CD4-positive, alpha-beta T cell (primary cell): ENCODE measurements at regions not wholly inside any gene's neighbourhood (a gene's known extent, or its start where the extent isn't known, plus 50 kb on each side); places are given as distances from the start of the nearest gene placed in this dataset.

ENCODE experiments used
- ATAC-seq: fragments of 200-7000 bp; cut with Tn5 transposase; one replicate; pipeline ENCODE4 v1.10.0; 2022; ENCODE audit warnings: mild to moderate bottlenecking; ENCODE audit not compliant: poor library complexity
- CTCF ChIA-PET: fragments of 350-600 bp; sonication (Branson Sonifier 250); formaldehyde crosslinking; loops from one replicate; lab custom pipeline; 2021; ENCODE audit warnings: antibody characterized with exemption, inconsistent platforms; lab: Charles Lee
- POLR2A ChIA-PET: fragments of 350-600 bp; sonication (Branson Sonifier 250); formaldehyde crosslinking; loops from one replicate; lab custom pipeline; 2021; ENCODE audit warnings: antibody characterized with exemption, inconsistent platforms; lab: Charles Lee
- DNase-seq, 14 experiments: peaks; one replicate each; pipeline ENCODE4 v3.0.0-alpha.2; 2013 to 2020; ENCODE audit warnings: mixed read lengths in 2 of 14
- H3K27ac ChIP-seq, 2 donors: one replicate each; pipeline versions ENCODE4 v1.5.1 to v1.7.0; 2013; ENCODE audit warnings: low read length in 2 of 2, low read depth in 1 of 2, mild to moderate bottlenecking in 1 of 2
- H3K27me3 ChIP-seq, 2 experiments: 1 replicate in 1 of 2; 2 replicates in 1 of 2; pipeline versions ENCODE4 v1.6.1 to v1.7.0; 2013; ENCODE audit warnings: low read length in 2 of 2, control low read depth in 1 of 2, mild to moderate bottlenecking in 1 of 2, moderate library complexity in 1 of 2; ENCODE audit not compliant: insufficient read depth in 2 of 2, control insufficient read depth in 1 of 2
- H3K36me3 ChIP-seq: one replicate; pipeline ENCODE4 v1.6.1; 2013; ENCODE audit warnings: low read length, control low read depth; ENCODE audit not compliant: insufficient read depth
- H3K4me1 ChIP-seq: one replicate; pipeline ENCODE4 v1.6.1; 2013; ENCODE audit warnings: low read length, control low read depth; ENCODE audit not compliant: insufficient read depth
- H3K4me3 ChIP-seq: one replicate; pipeline ENCODE4 v1.5.1; 2013; ENCODE audit warnings: mild to moderate bottlenecking, low read length, moderate library complexity
- H3K9me3 ChIP-seq, 2 experiments: 1 replicate in 1 of 2; 2 replicates in 1 of 2; pipeline versions ENCODE4 v1.6.1 to v1.7.0; 2013; ENCODE audit warnings: low read length in 2 of 2, mild to moderate bottlenecking in 2 of 2, control low read depth in 1 of 2, moderate library complexity in 1 of 2; ENCODE audit not compliant: control insufficient read depth in 1 of 2, insufficient read depth in 1 of 2
- H3K27ac Mint-ChIP-seq: one replicate; pipeline ENCODE4 v1.8.0; 2020; ENCODE audit warnings: mixed read lengths
- H3K27me3 Mint-ChIP-seq: one replicate; pipeline ENCODE4 v1.8.0; 2021; ENCODE audit warnings: mixed read lengths
- H3K36me3 Mint-ChIP-seq: one replicate; pipeline ENCODE4 v1.8.0; 2021; ENCODE audit warnings: low read depth, mixed read lengths
- H3K4me1 Mint-ChIP-seq: one replicate; pipeline ENCODE4 v1.8.0; 2021; ENCODE audit warnings: low read depth, mixed read lengths
- H3K4me3 Mint-ChIP-seq: one replicate; pipeline ENCODE4 v1.8.0; 2020; ENCODE audit warnings: mild to moderate bottlenecking, mixed read lengths
- H3K9me3 Mint-ChIP-seq: one replicate; pipeline ENCODE4 v1.8.0; 2020; ENCODE audit warnings: mixed read lengths
- intact Hi-C, 2 experiments: fragments of 100-400 bp; cut with DNase I in 1 of 2; cut with micrococcal nuclease in 1 of 2; formaldehyde crosslinking; loops; one replicate each; pipeline versions ENCODE4 v1.15.1 to v1.9.0; 2023 to 2025; cut with DNase I, micrococcal nuclease
- TF ChIP-seq, protein P1 (sequence below): fragments of 200-600 bp; IDR thresholded peaks from one replicate; pipeline ENCODE4 v1.8.0; 2022; ENCODE audit warnings: antibody characterized with exemption, mild to moderate bottlenecking

DNA sequence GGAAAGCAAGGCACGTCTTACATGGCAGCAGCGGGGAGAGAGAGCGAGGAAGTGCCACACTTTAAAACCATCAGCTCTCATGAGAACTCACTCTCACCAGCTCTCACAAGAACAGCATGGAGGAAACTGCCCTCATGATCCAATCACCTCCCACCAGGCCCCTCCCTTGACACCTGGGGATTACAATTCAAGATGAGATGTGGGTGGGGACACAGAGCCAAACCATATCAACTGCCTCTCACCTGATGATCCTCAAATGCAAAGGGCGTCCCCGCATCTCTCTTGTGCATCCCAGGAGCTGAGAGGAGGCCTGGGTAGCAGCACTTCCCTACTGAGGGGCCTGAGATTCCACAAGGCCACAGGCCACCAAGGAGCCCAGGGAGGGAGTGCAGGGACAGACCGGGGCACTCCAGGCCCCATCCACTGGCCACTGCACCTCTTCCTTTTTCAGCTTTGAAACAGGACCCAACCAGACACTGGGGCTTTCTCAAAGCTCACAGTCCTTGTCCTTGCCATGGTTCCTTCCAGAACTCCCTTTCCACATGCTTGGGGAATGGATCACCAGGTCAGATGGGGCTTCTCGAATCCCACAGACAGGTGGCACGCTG is 54.5 kb upstream of the IL17B start:
- H3K9me3 Mint-ChIP-seq = no peaks in the 10 kb centered on the region

DNA sequence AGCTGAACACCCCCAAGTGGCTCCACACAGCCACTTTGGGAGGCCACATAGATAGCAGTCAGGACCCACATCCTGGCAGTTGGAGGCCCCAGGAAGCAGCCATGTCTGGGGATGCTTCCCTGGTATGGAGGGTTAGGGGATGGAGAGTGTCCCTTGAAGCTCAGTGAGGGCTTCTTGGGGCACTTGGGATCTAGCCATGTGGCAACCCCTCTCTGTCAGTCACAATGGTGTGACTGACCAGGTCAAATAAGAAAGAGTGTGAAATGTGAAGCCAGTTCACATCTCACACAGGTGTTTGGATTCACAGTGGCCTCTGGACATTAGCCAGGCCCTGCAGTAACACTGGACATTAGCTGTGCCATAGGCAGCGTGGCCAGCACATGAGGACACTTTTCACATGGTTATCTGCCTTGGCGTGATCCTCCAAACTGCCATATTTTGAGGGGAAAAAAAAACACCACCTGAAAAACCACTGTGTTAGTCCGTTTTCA is 53.9 kb upstream of the IL17B start:
- intact Hi-C loops = loop anchor here (2.0 to 5.0 kb wide), 2 partner anchors 52 to 61 kb away; no protein-coding TSS in a partner anchor
- peaks cover 7% of the 10 kb centered on the region for H3K4me1 Mint-ChIP-seq
- DNase-seq = no peak
- H3K27ac ChIP-seq = no peak overlapping the region
- no peak for ATAC-seq
- H3K36me3 Mint-ChIP-seq = no peaks in the 10 kb centered on the region
- no peaks in the 10 kb centered on the region for H3K27me3 ChIP-seq
- ChIA-PET CTCF (interaction anchor here (2.0 kb wide), 1 partner anchor 10 kb away, joined by 5 read pairs; no protein-coding TSS in a partner anchor), POLR2A (no interaction called here)
- H3K4me3 ChIP-seq = no peak overlapping the region
- H3K9me3 Mint-ChIP-seq = no peaks in the 10 kb centered on the region
- TF ChIP-seq, protein P1, sequence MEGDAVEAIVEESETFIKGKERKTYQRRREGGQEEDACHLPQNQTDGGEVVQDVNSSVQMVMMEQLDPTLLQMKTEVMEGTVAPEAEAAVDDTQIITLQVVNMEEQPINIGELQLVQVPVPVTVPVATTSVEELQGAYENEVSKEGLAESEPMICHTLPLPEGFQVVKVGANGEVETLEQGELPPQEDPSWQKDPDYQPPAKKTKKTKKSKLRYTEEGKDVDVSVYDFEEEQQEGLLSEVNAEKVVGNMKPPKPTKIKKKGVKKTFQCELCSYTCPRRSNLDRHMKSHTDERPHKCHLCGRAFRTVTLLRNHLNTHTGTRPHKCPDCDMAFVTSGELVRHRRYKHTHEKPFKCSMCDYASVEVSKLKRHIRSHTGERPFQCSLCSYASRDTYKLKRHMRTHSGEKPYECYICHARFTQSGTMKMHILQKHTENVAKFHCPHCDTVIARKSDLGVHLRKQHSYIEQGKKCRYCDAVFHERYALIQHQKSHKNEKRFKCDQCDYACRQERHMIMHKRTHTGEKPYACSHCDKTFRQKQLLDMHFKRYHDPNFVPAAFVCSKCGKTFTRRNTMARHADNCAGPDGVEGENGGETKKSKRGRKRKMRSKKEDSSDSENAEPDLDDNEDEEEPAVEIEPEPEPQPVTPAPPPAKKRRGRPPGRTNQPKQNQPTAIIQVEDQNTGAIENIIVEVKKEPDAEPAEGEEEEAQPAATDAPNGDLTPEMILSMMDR = no peak
- H3K4me3 Mint-ChIP-seq = no peak overlapping the region
- no peaks in the 10 kb centered on the region for H3K27me3 Mint-ChIP-seq
- H3K9me3 ChIP-seq = no peaks in the 10 kb centered on the region
- no peaks in the 10 kb centered on the region for H3K36me3 ChIP-seq
- H3K27ac Mint-ChIP-seq = no peak overlapping the region
- peaks cover 9% of the 10 kb centered on the region for H3K4me1 ChIP-seq

More for the DNA sequence above, 54.5 kb upstream of the IL17B start:
- H3K27me3 Mint-ChIP-seq = no peaks in the 10 kb centered on the region
- no peaks in the 10 kb centered on the region for H3K9me3 ChIP-seq
- ChIA-PET CTCF (interaction anchor here (1.0 to 2.0 kb wide), 3 partner anchors 9 to 118 kb away, joined by 3 to 6 read pairs (median 5); partner anchors contain the start of gene CSNK1A1), POLR2A (no interaction called here)
- DNase-seq (no peak), ATAC-seq (no peak)
- TF ChIP-seq, protein P1 = no peak
- no peak overlapping the region for H3K27ac Mint-ChIP-seq
- H3K4me3 ChIP-seq = no peak overlapping the region
- H3K27ac ChIP-seq = no peak overlapping the region
- intact Hi-C loops = loop anchor here (1.0 to 5.0 kb wide), 4 partner anchors 53 to 131 kb away; no protein-coding TSS in a partner anchor
- H3K36me3 Mint-ChIP-seq = no peaks in the 10 kb centered on the region
- no peaks in the 10 kb centered on the region for H3K27me3 ChIP-seq
- H3K4me1 Mint-ChIP-seq = peaks cover 7% of the 10 kb centered on the region
- H3K36me3 ChIP-seq = no peaks in the 10 kb centered on the region
- H3K4me3 Mint-ChIP-seq = no peak overlapping the region
- H3K4me1 ChIP-seq = peaks cover 9% of the 10 kb centered on the region

DNA sequence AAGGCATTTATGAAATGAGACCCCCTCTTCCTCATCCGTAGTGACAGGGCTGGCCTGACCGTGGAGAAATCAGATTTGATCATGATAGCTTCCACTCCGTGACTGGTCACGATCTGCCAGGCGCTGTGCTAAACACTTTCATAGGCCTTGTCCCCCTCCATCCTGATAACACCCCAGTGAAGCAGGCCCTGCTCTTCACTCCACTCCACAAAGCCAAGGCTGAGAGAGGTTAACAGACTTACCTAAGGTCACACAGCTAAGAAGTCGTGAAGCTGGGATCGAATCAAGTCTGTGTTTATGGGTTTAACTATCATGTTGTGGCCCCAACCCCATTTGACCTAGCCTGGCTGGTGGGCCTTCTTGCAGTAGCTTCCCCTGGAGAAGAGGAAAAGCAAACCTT is 53.3 kb upstream of the IL17B start:
- H3K9me3 ChIP-seq = no peaks in the 10 kb centered on the region
- Mint-ChIP-seq H3K4me1 (peaks cover 7% of the 10 kb centered on the region), H3K27ac (no peak overlapping the region), H3K36me3 (no peaks in the 10 kb centered on the region), H3K27me3 (no peaks in the 10 kb centered on the region), H3K9me3 (no peaks in the 10 kb centered on the region), H3K4me3 (no peak overlapping the region)
- ATAC-seq (no peak), DNase-seq (no peak)
- POLR2A ChIA-PET = no interaction called here
- no peak overlapping the region for H3K4me3 ChIP-seq
- H3K36me3 ChIP-seq = no peaks in the 10 kb centered on the region
- TF ChIP-seq, protein P1 = no peak
- CTCF ChIA-PET = no interaction called here
- H3K27ac ChIP-seq = no peak overlapping the region
- intact Hi-C loops = loop anchor here (2.0 to 5.0 kb wide), 2 partner anchors 52 to 60 kb away; no protein-coding TSS in a partner anchor
- peaks cover 9% of the 10 kb centered on the region for H3K4me1 ChIP-seq
- H3K27me3 ChIP-seq = no peaks in the 10 kb centered on the region
